H9 (cell line): ENCODE measurements at regions not wholly inside any gene's neighbourhood (a gene's known extent, or its start where the extent isn't known, plus 50 kb on each side); places are given as distances from the start of the nearest gene placed in this dataset.

Experiments
- DNase-seq: peaks from one replicate; pipeline ENCODE4 v3.0.0-alpha.2; 2017
- H2AFZ ChIP-seq: one replicate; pipeline ENCODE4 v1.6.1; 2013; ENCODE audit warnings: mild to moderate bottlenecking, low read length, control low read depth, moderate library complexity
- H2AK5ac ChIP-seq: 2 replicates; pipeline ENCODE4 v1.6.1; 2013; ENCODE audit warnings: low read length, control low read depth, mixed read lengths; ENCODE audit not compliant: insufficient read length
- H2BK120ac ChIP-seq: one replicate; pipeline ENCODE4 v1.6.1; 2013; ENCODE audit warnings: low read depth, mild to moderate bottlenecking, low read length, control low read depth, inconsistent platforms; ENCODE audit not compliant: poor library complexity, severe bottlenecking
- H2BK12ac ChIP-seq: 2 replicates; pipeline ENCODE4 v1.6.1; 2013; ENCODE audit warnings: low read length, control low read depth, mixed read lengths, low read depth; ENCODE audit not compliant: insufficient read length
- H2BK15ac ChIP-seq: 2 replicates; pipeline ENCODE4 v1.6.1; 2013; ENCODE audit warnings: low read depth, low read length, control low read depth
- H2BK20ac ChIP-seq: one replicate; pipeline ENCODE4 v1.6.1; 2013; ENCODE audit warnings: low read depth, mild to moderate bottlenecking, low read length, control low read depth, inconsistent platforms; ENCODE audit not compliant: poor library complexity, severe bottlenecking
- H2BK5ac ChIP-seq: 2 replicates; pipeline ENCODE4 v1.6.1; 2013; ENCODE audit warnings: low read length, control low read depth, mixed read lengths; ENCODE audit not compliant: insufficient read length
- H3K14ac ChIP-seq: 2 replicates; pipeline ENCODE4 v1.6.1; 2013; ENCODE audit warnings: low read length, control low read depth; ENCODE audit not compliant: insufficient read depth
- H3K18ac ChIP-seq: 2 replicates; pipeline ENCODE4 v1.6.1; 2013; ENCODE audit warnings: low read depth, mild to moderate bottlenecking, mixed read lengths, low read length, control low read depth; ENCODE audit not compliant: insufficient read length
- H3K23ac ChIP-seq: 2 replicates; pipeline ENCODE4 v1.6.1; 2013; ENCODE audit warnings: low read length, control low read depth, mixed read lengths, low read depth; ENCODE audit not compliant: insufficient read length
- H3K23me2 ChIP-seq: 2 replicates; pipeline ENCODE4 v1.6.1; 2013; ENCODE audit warnings: low read depth, mild to moderate bottlenecking, mixed read lengths, low read length, control low read depth; ENCODE audit not compliant: insufficient read length, poor library complexity, severe bottlenecking
- H3K27ac ChIP-seq: 2 replicates; pipeline ENCODE4 v1.5.1; 2013; ENCODE audit warnings: low read length, control low read depth, mixed read lengths, low read depth; ENCODE audit not compliant: insufficient read length
- H3K27me3 ChIP-seq: 2 replicates; pipeline ENCODE4 v1.6.1; 2013; ENCODE audit warnings: low read length, control low read depth, inconsistent platforms; ENCODE audit not compliant: insufficient read depth
- H3K4ac ChIP-seq: 2 replicates; pipeline ENCODE4 v1.6.1; 2013; ENCODE audit warnings: low read depth, mild to moderate bottlenecking, control low read depth, inconsistent platforms, low read length, moderate library complexity
- H3K4me1 ChIP-seq: 2 replicates; pipeline ENCODE4 v1.6.1; 2013; ENCODE audit warnings: low read length, control low read depth, inconsistent platforms; ENCODE audit not compliant: insufficient read depth
- H3K4me2 ChIP-seq: 2 replicates; pipeline ENCODE4 v1.6.1; 2013; ENCODE audit warnings: low read length, control low read depth, mixed read lengths; ENCODE audit not compliant: insufficient read length, insufficient read depth
- H3K56ac ChIP-seq: 2 replicates; pipeline ENCODE4 v1.6.1; 2013; ENCODE audit warnings: low read depth, mild to moderate bottlenecking, mixed read lengths, low read length, control low read depth; ENCODE audit not compliant: insufficient read length
- H3K79me1 ChIP-seq: 2 replicates; pipeline ENCODE4 v1.6.1; 2013; ENCODE audit warnings: low read depth, mild to moderate bottlenecking, moderate library complexity, low read length, control low read depth, inconsistent platforms; ENCODE audit not compliant: insufficient read depth, poor library complexity, severe bottlenecking
- H3K79me2 ChIP-seq: 2 replicates; pipeline ENCODE4 v1.6.1; 2013; ENCODE audit warnings: low read length, control low read depth, inconsistent platforms; ENCODE audit not compliant: insufficient read depth
- H3K9ac ChIP-seq: 2 replicates; pipeline ENCODE4 v1.6.1; 2013; ENCODE audit warnings: low read length, control low read depth, mixed read lengths; ENCODE audit not compliant: insufficient read length; ENCODE audit errors: extremely low read depth
- H3K9me3 ChIP-seq: one replicate; pipeline ENCODE4 v1.6.1; 2013; ENCODE audit warnings: low read depth, low read length, inconsistent platforms; ENCODE audit not compliant: control insufficient read depth
- H3T11ph ChIP-seq: one replicate; pipeline ENCODE4 v1.6.1; 2013; ENCODE audit warnings: mild to moderate bottlenecking, low read length, control low read depth, inconsistent platforms
- H4K20me1 ChIP-seq: one replicate; pipeline ENCODE4 v1.6.1; 2013; ENCODE audit not compliant: control insufficient read depth, insufficient read length, insufficient read depth
- H4K5ac ChIP-seq: 2 replicates; pipeline ENCODE4 v1.6.1; 2013; ENCODE audit warnings: low read depth, mild to moderate bottlenecking, mixed read lengths, low read length, control low read depth; ENCODE audit not compliant: insufficient read length
- H4K8ac ChIP-seq: replicated peaks from 2 replicates; pipeline ENCODE4 v1.6.1; 2013; ENCODE audit warnings: low read length, control low read depth, mixed read lengths, low read depth; ENCODE audit not compliant: insufficient read length
- H4K91ac ChIP-seq: 2 replicates; pipeline ENCODE4 v1.6.1; 2013; ENCODE audit warnings: low read depth, mild to moderate bottlenecking, moderate library complexity, mixed read lengths, low read length, control low read depth; ENCODE audit not compliant: insufficient read length
- H3K27ac Mint-ChIP-seq, 3 experiments: 2 replicates in 2 of 3; 3 replicates in 1 of 3; pipeline ENCODE4 v1.8.0; 2020 to 2021; ENCODE audit warnings: mixed read lengths in 3 of 3, mild to moderate bottlenecking in 1 of 3, moderate library complexity in 1 of 3
- H3K27me3 Mint-ChIP-seq: 2 replicates; pipeline ENCODE4 v1.8.0; 2021; ENCODE audit warnings: low read depth, mild to moderate bottlenecking, moderate library complexity, mixed read lengths
- H3K36me3 Mint-ChIP-seq, 3 experiments: 2 replicates in 2 of 3; 3 replicates in 1 of 3; pipeline ENCODE4 v1.8.0; 2020 to 2021; ENCODE audit warnings: low read depth in 3 of 3, mixed read lengths in 3 of 3; ENCODE audit not compliant: insufficient read depth in 1 of 3
- H3K4me1 Mint-ChIP-seq, 2 experiments: 2 replicates each; pipeline ENCODE4 v1.8.0; 2020; ENCODE audit warnings: mixed read lengths in 2 of 2
- H3K4me3 Mint-ChIP-seq, 2 experiments: 2 replicates in 1 of 2; 3 replicates in 1 of 2; pipeline ENCODE4 v1.8.0; 2020 to 2021; ENCODE audit warnings: mild to moderate bottlenecking in 2 of 2, mixed read lengths in 2 of 2, moderate library complexity in 1 of 2
- H3K9me3 Mint-ChIP-seq, 2 experiments: 2 replicates in 1 of 2; 3 replicates in 1 of 2; pipeline ENCODE4 v1.8.0; 2020; ENCODE audit warnings: mild to moderate bottlenecking in 2 of 2, mixed read lengths in 2 of 2, moderate library complexity in 1 of 2
- CTCF ChIP-seq: fragments of 200-600 bp; sonication (generic); conservative IDR thresholded peaks from 3 replicates; pipeline ENCODE4 v1.8.0; 2021; ENCODE audit warnings: antibody characterized with exemption, mild to moderate bottlenecking
- WGBS: extraction: QIAGEN DNeasy Blood & Tissue Kit; methylation state at CpG from one replicate; pipeline ENCODE4 v1.1.7; 2013; ENCODE audit warnings: missing lambda C conversion rate, low lambda C conversion rate, mixed read lengths; ENCODE audit not compliant: insufficient read length; ENCODE audit errors: extremely low coverage; 5-methylcytosine and 5-hydroxymethylcytosine counted together

GRCh38 chr14:101363261-101363555 lies 198.1 kb upstream of the DIO3 start:
- WGBS, result no CpG with 5 or more reads among the region's 2 CpGs

More at GRCh38 chr14:101363261-101363555, 198.1 kb upstream of the DIO3 start:
- H3K23ac ChIP-seq, result no peak overlapping the region
- no peaks in the 10 kb centered on the region for H3K23me2 ChIP-seq
- H2BK12ac ChIP-seq, result no peak overlapping the region
- H3K56ac ChIP-seq, result no peak overlapping the region
- H3K4me1 ChIP-seq, result no peaks in the 10 kb centered on the region
- H3T11ph ChIP-seq, result no peak overlapping the region
- no peak overlapping the region for H3K4ac ChIP-seq
- H4K8ac ChIP-seq, result no peak overlapping the region
- Mint-ChIP-seq H3K36me3 (no peaks in the 10 kb centered on the region; a peak in 1 of 7 replicates), H3K9me3 (no peaks in the 10 kb centered on the region; a peak in 1 of 5 replicates), H3K4me1 (peaks cover 13 to 38% of the 10 kb centered on the region in 2 experiments), H3K27me3 (peaks cover 4% of the 10 kb centered on the region), H3K27ac (no peak overlapping the region), H3K4me3 (no peak overlapping the region)
- TF ChIP-seq CTCF, result no peak
- H3K79me1 ChIP-seq, result no peaks in the 10 kb centered on the region
- no peak overlapping the region for H3K9ac ChIP-seq
- H3K79me2 ChIP-seq, result no peaks in the 10 kb centered on the region
- H3K14ac ChIP-seq, result no peak overlapping the region
- no peak overlapping the region for H3K18ac ChIP-seq
- no peak overlapping the region for H2BK120ac ChIP-seq
- no peak overlapping the region for H2BK5ac ChIP-seq
- H3K9me3 ChIP-seq, result no peaks in the 10 kb centered on the region
- H4K5ac ChIP-seq, result no peak overlapping the region
- no peaks in the 10 kb centered on the region for H4K20me1 ChIP-seq
- H2AFZ ChIP-seq, result no peak overlapping the region
- no peak overlapping the region for H4K91ac ChIP-seq
- H3K4me2 ChIP-seq, result no peak overlapping the region
- DNase-seq, result no peak
- no peaks in the 10 kb centered on the region for H3K27me3 ChIP-seq
- no peak overlapping the region for H2BK15ac ChIP-seq
- no peak overlapping the region for H2AK5ac ChIP-seq
- no peak overlapping the region for H3K27ac ChIP-seq
- no peak overlapping the region for H2BK20ac ChIP-seq
